Caki2 (cell line): ENCODE measurements at regions not wholly inside any gene's neighbourhood (a gene's known extent, or its start where the extent isn't known, plus 50 kb on each side); places are given as distances from the start of the nearest gene placed in this dataset.
"Not testable (repeated sequence)": the region's sequence is repeated elsewhere in the genome, so short reads cannot be mapped to it uniquely, and the experiment has no call there.

ENCODE experiments used
- DNase-seq: peaks from one replicate; pipeline ENCODE4 v3.0.0-alpha.2; 2015; ENCODE audit warnings: low read depth
- in situ Hi-C: cut with HindIII; loops from 2 replicates; pipeline ENCODE4 v1.10.0; 2016; ENCODE audit warnings: low sequenced_read_pairs, low pct_unique_long_range_greater_than_20kb, mixed read lengths

GRCh38 chr1:121547726-121548125 is 363.0 kb downstream of the SRGAP2C start:
- in situ Hi-C loops, DNase-seq: not testable (repeated sequence)

- DNase-seq, in situ Hi-C loops: not testable (repeated sequence)
These were observed 366.0 kb downstream of the SRGAP2C start for GRCh38 chr1:121550817-121551216.

- DNase-seq, in situ Hi-C loops: not testable (repeated sequence)
These were observed 366.7 kb downstream of the SRGAP2C start for GRCh38 chr1:121551491-121551890.

GRCh38 chr1:121556560-121556959 is 371.8 kb downstream of the SRGAP2C start:
- in situ Hi-C loops, DNase-seq: not testable (repeated sequence)

- in situ Hi-C loops, DNase-seq: not testable (repeated sequence)
These were observed 373.3 kb downstream of the SRGAP2C start for GRCh38 chr1:121558034-121558433.

GRCh38 chr1:121558514-121558913 is 373.7 kb downstream of the SRGAP2C start:
- in situ Hi-C loops, result no loop called here

GRCh38 chr1:121566346-121566745 is 381.6 kb downstream of the SRGAP2C start:
- no peak for DNase-seq
- in situ Hi-C loops, result no loop called here

More at GRCh38 chr1:121558514-121558913, 373.7 kb downstream of the SRGAP2C start:
- peak; percentile 6 for DNase-seq

- in situ Hi-C loops, result no loop called here
- DNase-seq, result no peak
These were observed 384.7 kb downstream of the SRGAP2C start for GRCh38 chr1:121569428-121569827.

- in situ Hi-C loops, DNase-seq: not testable (repeated sequence)
These were observed 389.2 kb downstream of the SRGAP2C start for GRCh38 chr1:121573881-121574504.

GRCh38 chr1:121574505-121574899 is 389.7 kb downstream of the SRGAP2C start:
- in situ Hi-C loops, DNase-seq: not testable (repeated sequence)

GRCh38 chr1:121582898-121583297 is 398.1 kb downstream of the SRGAP2C start:
- in situ Hi-C loops, DNase-seq: not testable (repeated sequence)

GRCh38 chr1:121586369-121587229 is 401.8 kb downstream of the SRGAP2C start:
- in situ Hi-C loops, result no loop called here
- DNase-seq, result no peak

- in situ Hi-C loops, result no loop called here
- no peak for DNase-seq
These were observed 402.4 kb downstream of the SRGAP2C start for GRCh38 chr1:121587230-121587569.

- in situ Hi-C loops, result no loop called here
- DNase-seq, result no peak
These were observed 403.0 kb downstream of the SRGAP2C start for GRCh38 chr1:121587777-121588176.

- DNase-seq, result no peak
- in situ Hi-C loops, result no loop called here
These were observed 409.3 kb downstream of the SRGAP2C start for GRCh38 chr1:121594096-121594495.

- in situ Hi-C loops, result no loop called here
- no peak for DNase-seq
These were observed 410.3 kb downstream of the SRGAP2C start for GRCh38 chr1:121595089-121595488.

- in situ Hi-C loops, result not testable (repeated sequence)
These were observed 420.2 kb downstream of the SRGAP2C start for GRCh38 chr1:121604843-121605444.

GRCh38 chr1:121607499-121607898 is 422.7 kb downstream of the SRGAP2C start:
- in situ Hi-C loops, result not testable (repeated sequence)

More at GRCh38 chr1:121604843-121605444, 420.2 kb downstream of the SRGAP2C start:
- DNase-seq, result not testable (repeated sequence)

More at GRCh38 chr1:121607499-121607898, 422.7 kb downstream of the SRGAP2C start:
- not testable (repeated sequence) for DNase-seq
